ENCODE measurements at regions not wholly inside any gene's neighbourhood (a gene's known extent, or its start where the extent isn't known, plus 50 kb on each side); places are given as distances from the start of the nearest gene placed in this dataset.

- peaks cover 2 to 34% of the 10 kb centered on the region in 2 experiments; a peak in 3 of 5 replicates for H3K27me3 ChIP-seq (ENCODE audit: control insufficient read depth in 1 of 2, insufficient read depth in 2 of 2, low read length in 2 of 2)
- 19% methylated on average over 19 of the region's 21 CpGs for WGBS (ENCODE audit: low lambda C conversion rate)
- in situ Hi-C loops (cut with HindIII; ENCODE audit: extremely low pct_ligation_motif_present, low pct_unique_long_range_greater_than_20kb), result no loop called here
These were observed 355.1 kb upstream of the MKI67 start for GRCh38 chr10:128481152-128481840.

More at GRCh38 chr10:128481152-128481840, 355.1 kb upstream of the MKI67 start:
- no peaks in the 10 kb centered on the region for H3K79me2 ChIP-seq (ENCODE audit: insufficient read depth, low read length)
- ATAC-seq (no peak), FAIRE-seq (no peak), DNase-seq (ENCODE audit: low spot score) (no peak)
- no TSS peak for BruUV-seq (replicated peaks)
- intact Hi-C loops (cut with micrococcal nuclease; ENCODE audit: unreplicated experiment), result no loop called here
- H3K4me2 ChIP-seq (ENCODE audit: low read depth, low read length), result no peak overlapping the region
- no peaks in the 10 kb centered on the region for H3K36me3 ChIP-seq (replicated peaks in 1 of 2; ENCODE audit: control insufficient read depth in 1 of 2, insufficient read depth in 2 of 2, low read length in 2 of 2)
- no peak overlapping the region for H3K27ac ChIP-seq (ENCODE audit: extremely low read length, insufficient read depth, low read length)
- H2AFZ ChIP-seq (ENCODE audit: low read length), result no peak overlapping the region
- no peaks in the 10 kb centered on the region for H3K4me1 ChIP-seq (ENCODE audit: insufficient read depth, low read length)
- ChIA-PET POLR2A (no interaction called here), CTCF (ENCODE audit: low intra/inter-chr PET ratio, low total read pairs) (no interaction called here)
- TF ChIP-seq ZNF569 (CRISPR knock-in tag; IDR thresholded peaks at IDR 0.05; ENCODE audit: borderline replicate concordance), result no peak
- no peak for TF ChIP-seq ZBTB42 (CRISPR knock-in tag; IDR thresholded peaks at IDR 0.05)
- TF ChIP-seq ZNF775 (CRISPR knock-in tag; IDR thresholded peaks at IDR 0.05; ENCODE audit: borderline replicate concordance), result no peak
- no peak for TF ChIP-seq NR2F6 (IDR thresholded peaks at IDR 0.05)
- TF ChIP-seq NR2F6 (CRISPR knock-in tag; IDR thresholded peaks at IDR 0.05), result no peak
- no peak for TF ChIP-seq MIER2 (CRISPR knock-in tag; IDR thresholded peaks at IDR 0.05)
- TF ChIP-seq MTA3 (CRISPR knock-in tag; IDR thresholded peaks at IDR 0.05), result no peak
- TF ChIP-seq, protein P1, sequence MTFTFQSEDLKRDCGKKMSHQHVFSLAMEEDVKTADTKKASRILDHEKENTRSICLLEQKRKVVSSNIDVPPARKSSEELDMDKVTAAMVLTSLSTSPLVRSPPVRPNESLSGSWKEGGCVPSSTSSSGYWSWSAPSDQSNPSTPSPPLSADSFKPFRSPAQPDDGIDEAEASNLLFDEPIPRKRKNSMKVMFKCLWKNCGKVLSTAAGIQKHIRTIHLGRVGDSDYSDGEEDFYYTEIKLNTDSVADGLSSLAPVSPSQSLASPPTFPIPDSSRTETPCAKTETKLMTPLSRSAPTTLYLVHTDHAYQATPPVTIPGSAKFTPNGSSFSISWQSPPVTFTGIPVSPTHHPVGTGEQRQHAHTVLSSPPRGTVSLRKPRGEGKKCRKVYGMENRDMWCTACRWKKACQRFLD (CRISPR knock-in tag; IDR thresholded peaks at IDR 0.05; ENCODE audit: borderline replicate concordance), result no peak
- TF ChIP-seq ZNF292 (CRISPR knock-in tag; IDR thresholded peaks at IDR 0.05; ENCODE audit: borderline replicate concordance, low read depth), result no peak
- TF ChIP-seq, protein P2, sequence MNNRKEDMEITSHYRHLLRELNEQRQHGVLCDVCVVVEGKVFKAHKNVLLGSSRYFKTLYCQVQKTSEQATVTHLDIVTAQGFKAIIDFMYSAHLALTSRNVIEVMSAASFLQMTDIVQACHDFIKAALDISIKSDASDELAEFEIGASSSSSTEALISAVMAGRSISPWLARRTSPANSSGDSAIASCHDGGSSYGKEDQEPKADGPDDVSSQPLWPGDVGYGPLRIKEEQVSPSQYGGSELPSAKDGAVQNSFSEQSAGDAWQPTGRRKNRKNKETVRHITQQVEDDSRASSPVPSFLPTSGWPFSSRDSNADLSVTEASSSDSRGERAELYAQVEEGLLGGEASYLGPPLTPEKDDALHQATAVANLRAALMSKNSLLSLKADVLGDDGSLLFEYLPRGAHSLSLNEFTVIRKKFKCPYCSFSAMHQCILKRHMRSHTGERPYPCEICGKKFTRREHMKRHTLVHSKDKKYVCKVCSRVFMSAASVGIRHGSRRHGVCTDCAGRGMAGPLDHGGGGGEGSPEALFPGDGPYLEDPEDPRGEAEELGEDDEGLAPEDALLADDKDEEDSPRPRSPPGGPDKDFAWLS (CRISPR knock-in tag; IDR thresholded peaks at IDR 0.05; ENCODE audit: borderline replicate concordance), result no peak
- no peak for TF ChIP-seq NKX3-1 (CRISPR knock-in tag; IDR thresholded peaks at IDR 0.05)
- H3K4me3 ChIP-seq (replicated peaks in 1 of 3; ENCODE audit: insufficient read depth in 1 of 3, low read depth in 2 of 3, low read length in 3 of 3), result no peak overlapping the region
- H3K9ac ChIP-seq (ENCODE audit: insufficient read depth, low read depth, low read length), result no peak overlapping the region
- no peaks in the 10 kb centered on the region for H3K9me3 ChIP-seq (ENCODE audit: low read length)
- H4K20me1 ChIP-seq (ENCODE audit: insufficient read depth, low read length), result no peaks in the 10 kb centered on the region

All from HepG2 (cell line).